Activated CD8-positive, alpha-beta T cell treated with anti-CD3 and anti-CD28 coated beads, Interleukin-2, amount 10 ng/mL, durations not matched to agents 7 days and 5 days (primary cell): ENCODE measurements at regions not wholly inside any gene's neighbourhood (a gene's known extent, or its start where the extent isn't known, plus 50 kb on each side); places are given as distances from the start of the nearest gene placed in this dataset.

Source experiments
- ATAC-seq: fragments of 150-1000 bp; cut with Tn5 transposase; one replicate; pipeline ENCODE4 v1.10.0; 2021; ENCODE audit warnings: moderate library complexity
- CTCF ChIA-PET: fragments of 350-600 bp; sonication (Branson Sonifier 250); formaldehyde crosslinking; loops from one replicate; lab custom pipeline; 2021; ENCODE audit warnings: antibody characterized with exemption; lab: Charles Lee
- POLR2A ChIA-PET: fragments of 350-600 bp; sonication (Branson Sonifier 250); formaldehyde crosslinking; loops from one replicate; lab custom pipeline; 2021; ENCODE audit warnings: antibody characterized with exemption; lab: Charles Lee
- DNase-seq: peaks from one replicate; pipeline ENCODE4 v3.0.0-alpha.2; 2020
- H3K27ac Mint-ChIP-seq: one replicate; pipeline ENCODE4 v1.8.0; 2021; ENCODE audit warnings: mild to moderate bottlenecking, mixed read lengths
- H3K27me3 Mint-ChIP-seq: one replicate; pipeline ENCODE4 v1.8.0; 2021; ENCODE audit warnings: low read depth, mixed read lengths
- H3K36me3 Mint-ChIP-seq: one replicate; pipeline ENCODE4 v1.8.0; 2021; ENCODE audit warnings: low read depth, mixed read lengths
- H3K4me1 Mint-ChIP-seq: one replicate; pipeline ENCODE4 v1.8.0; 2021; ENCODE audit warnings: low read depth, mixed read lengths
- H3K4me3 Mint-ChIP-seq: one replicate; pipeline ENCODE4 v1.8.0; 2021; ENCODE audit warnings: mild to moderate bottlenecking, mixed read lengths
- H3K9me3 Mint-ChIP-seq: one replicate; pipeline ENCODE4 v1.8.0; 2022; ENCODE audit warnings: mixed read lengths; ENCODE audit not compliant: insufficient read depth

- Mint-ChIP-seq H3K9me3 (no peaks in the 10 kb centered on the region), H3K27ac (no peak overlapping the region), H3K36me3 (no peaks in the 10 kb centered on the region), H3K4me1 (no peaks in the 10 kb centered on the region), H3K4me3 (no peak overlapping the region), H3K27me3 (peaks cover 3% of the 10 kb centered on the region)
- POLR2A ChIA-PET = interaction anchor here (0.6 kb wide), 1 partner anchor 283 kb away, joined by 3 read pairs; no protein-coding TSS in a partner anchor
- DNase-seq (no peak), ATAC-seq (no peak)
- CTCF ChIA-PET = interaction anchor here (1.1 kb wide), 1 partner anchor 82 kb away, joined by 3 read pairs; no protein-coding TSS in a partner anchor
These were observed 126.1 kb downstream of the NAV1 start for GRCh38 chr1:201665036-201665435.

DNA sequence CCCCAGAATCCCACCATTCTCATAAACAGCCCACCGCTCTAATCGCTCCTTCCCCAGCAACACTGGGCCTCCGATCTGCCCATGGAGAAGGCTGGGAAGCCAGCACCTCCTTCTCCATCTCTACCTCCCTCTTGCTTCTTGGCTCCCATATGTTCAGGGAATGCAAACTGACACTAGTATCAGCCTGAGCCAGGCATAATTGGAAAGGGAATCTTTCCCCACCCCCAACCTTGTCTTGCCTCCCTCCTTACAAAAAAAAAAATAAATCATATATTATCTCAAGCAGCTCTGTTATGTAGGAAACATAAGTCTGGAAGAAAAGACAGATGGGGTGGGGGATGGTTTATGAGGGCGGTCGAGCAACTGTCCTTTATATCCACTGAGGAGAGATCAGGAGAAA, 127.2 kb downstream of the NAV1 start:
- no peak for ATAC-seq
- H3K4me3 Mint-ChIP-seq = no peak overlapping the region
- peaks cover 3% of the 10 kb centered on the region for H3K27me3 Mint-ChIP-seq
- DNase-seq = no peak
- H3K27ac Mint-ChIP-seq = no peak overlapping the region
- no peaks in the 10 kb centered on the region for H3K9me3 Mint-ChIP-seq
- H3K36me3 Mint-ChIP-seq = no peaks in the 10 kb centered on the region
- POLR2A ChIA-PET = no interaction called here
- no peaks in the 10 kb centered on the region for H3K4me1 Mint-ChIP-seq
- CTCF ChIA-PET = interaction anchor here (1.1 kb wide), 1 partner anchor 81 kb away, joined by 3 read pairs; no protein-coding TSS in a partner anchor

GRCh38 chr1:201666645-201667044, 127.7 kb downstream of the NAV1 start:
- H3K27ac Mint-ChIP-seq = no peak overlapping the region
- ChIA-PET CTCF (no interaction called here), POLR2A (no interaction called here)
- no peaks in the 10 kb centered on the region for H3K9me3 Mint-ChIP-seq
- no peak overlapping the region for H3K4me3 Mint-ChIP-seq
- H3K4me1 Mint-ChIP-seq = no peaks in the 10 kb centered on the region
- no peak for ATAC-seq
- DNase-seq = no peak
- no peaks in the 10 kb centered on the region for H3K36me3 Mint-ChIP-seq
- peaks cover 3% of the 10 kb centered on the region for H3K27me3 Mint-ChIP-seq

GRCh38 chr1:201667479-201667878, 128.6 kb downstream of the NAV1 start:
- POLR2A ChIA-PET = no interaction called here
- Mint-ChIP-seq H3K4me1 (no peaks in the 10 kb centered on the region), H3K27me3 (peaks cover 3% of the 10 kb centered on the region), H3K4me3 (no peak overlapping the region), H3K36me3 (no peaks in the 10 kb centered on the region), H3K9me3 (no peaks in the 10 kb centered on the region), H3K27ac (no peak overlapping the region)
- no peak for DNase-seq
- ATAC-seq = no peak
- CTCF ChIA-PET = no interaction called here

DNA sequence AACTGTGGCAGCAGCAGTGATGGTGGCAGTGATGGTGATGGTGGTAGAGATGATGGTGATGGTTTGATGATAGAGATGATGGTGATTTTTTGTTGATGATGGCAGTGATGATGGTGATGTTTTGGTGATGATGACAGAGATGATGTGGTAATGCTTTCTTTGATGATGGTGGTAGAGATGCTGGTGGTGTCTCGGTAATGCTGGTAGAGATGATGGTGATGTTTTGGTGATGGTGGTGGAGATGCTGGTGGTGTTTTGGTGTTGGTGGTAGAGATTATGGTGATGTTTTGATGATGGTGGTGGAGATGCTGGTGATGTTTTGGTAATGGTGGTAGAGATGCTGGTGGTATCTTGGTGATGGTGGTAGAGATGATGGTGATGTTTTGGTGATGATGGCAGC, 131.6 kb downstream of the NAV1 start:
- no peak for ATAC-seq
- Mint-ChIP-seq H3K4me3 (no peak overlapping the region), H3K27ac (no peak overlapping the region), H3K9me3 (no peaks in the 10 kb centered on the region), H3K4me1 (no peaks in the 10 kb centered on the region), H3K27me3 (peaks cover 3% of the 10 kb centered on the region), H3K36me3 (no peaks in the 10 kb centered on the region)
- ChIA-PET POLR2A (no interaction called here), CTCF (no interaction called here)
- no peak for DNase-seq

- CTCF ChIA-PET = interaction anchor here (1.8 kb wide), 1 partner anchor 113 kb away, joined by 4 read pairs; no protein-coding TSS in a partner anchor
These were observed 133.8 kb downstream of the NAV1 start for GRCh38 chr1:201672685-201673084.

DNA sequence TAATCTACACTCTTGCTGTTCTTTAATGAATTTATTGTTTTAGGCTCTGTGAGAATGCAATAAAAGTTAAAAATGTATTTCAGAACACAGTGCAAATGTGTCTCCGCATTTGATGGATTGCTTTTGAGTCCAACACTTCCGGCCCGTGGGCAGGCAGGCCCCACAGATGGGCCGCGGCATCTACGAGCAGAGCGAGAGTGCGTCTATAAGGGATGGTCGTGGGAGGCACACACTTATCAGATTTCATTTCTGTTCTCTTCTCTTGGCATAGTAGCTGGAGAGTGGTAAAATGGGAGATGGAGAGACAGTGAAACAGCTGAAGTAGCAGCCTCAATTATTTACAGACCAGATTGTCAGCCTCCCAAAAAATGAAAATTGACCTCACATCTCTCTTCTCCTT, 134.2 kb downstream of the NAV1 start:
- CTCF ChIA-PET = interaction anchor here (1.8 kb wide), 1 partner anchor 114 kb away, joined by 4 read pairs; no protein-coding TSS in a partner anchor
- H3K27me3 Mint-ChIP-seq = peaks cover 3% of the 10 kb centered on the region
- ATAC-seq (no peak), DNase-seq (no peak)
- no peaks in the 10 kb centered on the region for H3K4me1 Mint-ChIP-seq
- H3K36me3 Mint-ChIP-seq = no peaks in the 10 kb centered on the region
- no peak overlapping the region for H3K4me3 Mint-ChIP-seq
- POLR2A ChIA-PET = no interaction called here
- no peaks in the 10 kb centered on the region for H3K9me3 Mint-ChIP-seq
- no peak overlapping the region for H3K27ac Mint-ChIP-seq

More at GRCh38 chr1:201672685-201673084, 133.8 kb downstream of the NAV1 start:
- no peaks in the 10 kb centered on the region for H3K36me3 Mint-ChIP-seq
- H3K9me3 Mint-ChIP-seq = no peaks in the 10 kb centered on the region
- H3K27ac Mint-ChIP-seq = no peak overlapping the region
- H3K27me3 Mint-ChIP-seq = peaks cover 3% of the 10 kb centered on the region
- ATAC-seq (no peak), DNase-seq (no peak)
- no peaks in the 10 kb centered on the region for H3K4me1 Mint-ChIP-seq
- no peak overlapping the region for H3K4me3 Mint-ChIP-seq
- POLR2A ChIA-PET = no interaction called here

- no peaks in the 10 kb centered on the region for H3K9me3 Mint-ChIP-seq
- POLR2A ChIA-PET = no interaction called here
These were observed 135.0 kb downstream of the NAV1 start for GRCh38 chr1:201673915-201674314.

DNA sequence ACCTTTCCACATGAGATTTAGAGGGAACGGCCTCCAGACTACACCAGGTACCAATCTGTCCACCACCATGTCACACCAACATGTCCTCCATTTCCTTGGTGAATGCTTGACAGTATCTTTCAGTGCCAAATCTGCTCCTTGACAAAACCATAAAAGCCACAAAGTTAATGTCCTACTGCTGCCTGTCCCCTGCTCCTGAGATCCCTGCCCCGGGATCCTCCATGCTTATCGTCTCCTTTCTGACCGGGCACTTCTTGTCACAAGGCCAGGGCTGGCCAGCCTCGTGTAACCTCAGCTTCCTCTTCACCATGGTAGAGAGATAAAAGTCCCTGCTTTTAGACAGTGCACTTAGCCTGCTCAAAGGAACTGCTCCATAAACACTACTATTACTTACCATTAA, 136.2 kb downstream of the NAV1 start:
- no peaks in the 10 kb centered on the region for H3K4me1 Mint-ChIP-seq
- ATAC-seq (no peak), DNase-seq (no peak)
- no peaks in the 10 kb centered on the region for H3K27me3 Mint-ChIP-seq
- ChIA-PET POLR2A (no interaction called here), CTCF (interaction anchor here (1.9 kb wide), 1 partner anchor 28 kb away, joined by 4 read pairs; no protein-coding TSS in a partner anchor)
- H3K27ac Mint-ChIP-seq = no peak overlapping the region
- no peaks in the 10 kb centered on the region for H3K36me3 Mint-ChIP-seq
- peaks cover 4% of the 10 kb centered on the region for H3K9me3 Mint-ChIP-seq
- no peak overlapping the region for H3K4me3 Mint-ChIP-seq

More at GRCh38 chr1:201673915-201674314, 135.0 kb downstream of the NAV1 start:
- Mint-ChIP-seq H3K4me1 (no peaks in the 10 kb centered on the region), H3K4me3 (no peak overlapping the region), H3K36me3 (no peaks in the 10 kb centered on the region), H3K27me3 (peaks cover 3% of the 10 kb centered on the region), H3K27ac (no peak overlapping the region)
- CTCF ChIA-PET = interaction anchor here (1.8 kb wide), 1 partner anchor 114 kb away, joined by 4 read pairs; no protein-coding TSS in a partner anchor
- ATAC-seq (no peak), DNase-seq (no peak)

DNA sequence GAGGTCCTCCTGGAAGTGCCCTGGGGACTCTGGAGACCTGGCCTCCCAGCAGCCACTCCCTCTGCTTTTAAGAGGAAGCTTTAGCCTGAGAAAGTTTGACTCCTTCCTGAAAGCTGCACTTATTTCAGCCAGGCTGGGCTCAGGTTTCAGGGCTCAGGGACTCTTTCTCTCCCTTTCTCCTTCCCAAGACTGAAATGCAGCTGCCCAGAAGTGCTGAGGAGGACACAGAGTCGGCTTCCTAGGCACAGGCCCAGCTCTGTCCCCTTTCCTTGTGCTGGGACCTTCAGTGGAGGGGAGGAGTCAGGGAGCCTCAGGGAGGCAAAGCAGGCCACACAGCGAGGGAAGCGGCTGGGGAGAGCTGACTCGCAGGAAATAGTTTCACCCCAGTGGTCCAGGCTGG, 137.3 kb downstream of the NAV1 start:
- Mint-ChIP-seq H3K9me3 (peaks cover 4% of the 10 kb centered on the region), H3K36me3 (no peaks in the 10 kb centered on the region), H3K4me1 (no peaks in the 10 kb centered on the region), H3K27ac (no peak overlapping the region), H3K27me3 (no peaks in the 10 kb centered on the region), H3K4me3 (no peak overlapping the region)
- no peak for ATAC-seq
- no peak for DNase-seq
- POLR2A ChIA-PET = no interaction called here
- CTCF ChIA-PET = interaction anchor here (1.9 kb wide), 1 partner anchor 27 kb away, joined by 4 read pairs; no protein-coding TSS in a partner anchor

DNA sequence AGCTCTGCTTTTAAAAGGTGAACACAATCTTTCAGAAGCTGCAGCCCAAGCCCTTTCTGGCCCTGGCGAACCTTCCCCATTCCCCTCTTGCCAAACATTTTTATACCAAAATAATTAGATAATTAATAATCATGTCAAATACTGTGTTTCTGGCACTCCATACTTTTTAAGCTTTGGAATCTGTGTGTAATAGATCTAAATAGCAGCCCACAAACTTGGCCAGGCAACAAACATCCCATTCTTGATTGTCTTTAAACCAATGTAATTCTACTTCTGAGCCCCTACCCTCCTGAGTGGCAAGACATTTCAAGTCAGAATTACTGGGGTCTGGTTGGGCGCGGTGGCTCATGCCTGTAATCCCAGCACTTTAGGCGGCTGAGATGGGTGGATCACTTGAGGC, 137.7 kb downstream of the NAV1 start:
- ChIA-PET POLR2A (no interaction called here), CTCF (interaction anchor here (1.9 kb wide), 1 partner anchor 27 kb away, joined by 4 read pairs; no protein-coding TSS in a partner anchor)
- ATAC-seq (no peak), DNase-seq (no peak)
- Mint-ChIP-seq H3K27ac (no peak overlapping the region), H3K9me3 (peaks cover 4% of the 10 kb centered on the region), H3K4me1 (no peaks in the 10 kb centered on the region), H3K36me3 (no peaks in the 10 kb centered on the region), H3K27me3 (no peaks in the 10 kb centered on the region), H3K4me3 (no peak overlapping the region)

- no peak overlapping the region for H3K4me3 Mint-ChIP-seq
- H3K27ac Mint-ChIP-seq = no peak overlapping the region
- H3K4me1 Mint-ChIP-seq = no peaks in the 10 kb centered on the region
- H3K27me3 Mint-ChIP-seq = no peaks in the 10 kb centered on the region
- DNase-seq = no peak
- peaks cover 4% of the 10 kb centered on the region for H3K9me3 Mint-ChIP-seq
- POLR2A ChIA-PET = no interaction called here
- no peak for ATAC-seq
- H3K36me3 Mint-ChIP-seq = no peaks in the 10 kb centered on the region
- CTCF ChIA-PET = interaction anchor here (0.7 kb wide), 1 partner anchor 27 kb away, joined by 3 read pairs; no protein-coding TSS in a partner anchor
These were observed 139.6 kb downstream of the NAV1 start for GRCh38 chr1:201678264-201679101.
